ENCODE measurements at regions not wholly inside any gene's neighbourhood (a gene's known extent, or its start where the extent isn't known, plus 50 kb on each side); places are given as distances from the start of the nearest gene placed in this dataset.

DNA sequence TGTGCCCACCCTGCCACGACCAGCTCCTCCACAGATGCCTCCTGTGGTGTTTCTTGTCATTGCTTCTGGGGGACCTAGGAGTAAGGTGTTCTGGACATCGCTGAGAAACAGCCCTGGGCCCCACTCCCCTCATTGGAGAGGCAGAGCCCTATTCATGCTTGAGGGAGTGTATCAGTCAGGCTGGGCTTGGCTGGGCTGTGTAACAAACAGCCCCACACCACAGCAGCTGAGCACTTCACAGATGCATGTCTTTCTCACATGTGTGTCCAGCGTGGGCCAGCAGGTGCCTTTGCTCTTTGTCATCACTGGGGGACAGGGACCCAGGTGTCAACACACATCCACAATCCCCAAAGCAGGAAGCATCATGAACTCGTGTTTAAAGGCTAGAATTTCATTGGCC lies 65.1 kb upstream of the FBRSL1 start:
- TF ChIP-seq TAF1 (IDR thresholded peaks at IDR 0.05; ENCODE audit: borderline replicate concordance, insufficient read depth, low read length) (no peak), FOXP2 (optimal IDR thresholded peaks at IDR 0.05; ENCODE audit: borderline replicate concordance, extremely low read depth, extremely low read length, insufficient read depth) (no peak), SIN3A (IDR thresholded peaks at IDR 0.05; ENCODE audit: borderline replicate concordance, insufficient read depth, low read length) (no peak), POLR2AphosphoS5 (IDR thresholded peaks at IDR 0.05; ENCODE audit: low read depth, low read length) (no peak)
- TF ChIP-seq, protein P1, sequence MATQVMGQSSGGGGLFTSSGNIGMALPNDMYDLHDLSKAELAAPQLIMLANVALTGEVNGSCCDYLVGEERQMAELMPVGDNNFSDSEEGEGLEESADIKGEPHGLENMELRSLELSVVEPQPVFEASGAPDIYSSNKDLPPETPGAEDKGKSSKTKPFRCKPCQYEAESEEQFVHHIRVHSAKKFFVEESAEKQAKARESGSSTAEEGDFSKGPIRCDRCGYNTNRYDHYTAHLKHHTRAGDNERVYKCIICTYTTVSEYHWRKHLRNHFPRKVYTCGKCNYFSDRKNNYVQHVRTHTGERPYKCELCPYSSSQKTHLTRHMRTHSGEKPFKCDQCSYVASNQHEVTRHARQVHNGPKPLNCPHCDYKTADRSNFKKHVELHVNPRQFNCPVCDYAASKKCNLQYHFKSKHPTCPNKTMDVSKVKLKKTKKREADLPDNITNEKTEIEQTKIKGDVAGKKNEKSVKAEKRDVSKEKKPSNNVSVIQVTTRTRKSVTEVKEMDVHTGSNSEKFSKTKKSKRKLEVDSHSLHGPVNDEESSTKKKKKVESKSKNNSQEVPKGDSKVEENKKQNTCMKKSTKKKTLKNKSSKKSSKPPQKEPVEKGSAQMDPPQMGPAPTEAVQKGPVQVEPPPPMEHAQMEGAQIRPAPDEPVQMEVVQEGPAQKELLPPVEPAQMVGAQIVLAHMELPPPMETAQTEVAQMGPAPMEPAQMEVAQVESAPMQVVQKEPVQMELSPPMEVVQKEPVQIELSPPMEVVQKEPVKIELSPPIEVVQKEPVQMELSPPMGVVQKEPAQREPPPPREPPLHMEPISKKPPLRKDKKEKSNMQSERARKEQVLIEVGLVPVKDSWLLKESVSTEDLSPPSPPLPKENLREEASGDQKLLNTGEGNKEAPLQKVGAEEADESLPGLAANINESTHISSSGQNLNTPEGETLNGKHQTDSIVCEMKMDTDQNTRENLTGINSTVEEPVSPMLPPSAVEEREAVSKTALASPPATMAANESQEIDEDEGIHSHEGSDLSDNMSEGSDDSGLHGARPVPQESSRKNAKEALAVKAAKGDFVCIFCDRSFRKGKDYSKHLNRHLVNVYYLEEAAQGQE (IDR thresholded peaks at IDR 0.05; ENCODE audit: insufficient read depth in 1 of 2, low read depth in 2 of 2, low read length in 2 of 2) = no peak

DNA sequence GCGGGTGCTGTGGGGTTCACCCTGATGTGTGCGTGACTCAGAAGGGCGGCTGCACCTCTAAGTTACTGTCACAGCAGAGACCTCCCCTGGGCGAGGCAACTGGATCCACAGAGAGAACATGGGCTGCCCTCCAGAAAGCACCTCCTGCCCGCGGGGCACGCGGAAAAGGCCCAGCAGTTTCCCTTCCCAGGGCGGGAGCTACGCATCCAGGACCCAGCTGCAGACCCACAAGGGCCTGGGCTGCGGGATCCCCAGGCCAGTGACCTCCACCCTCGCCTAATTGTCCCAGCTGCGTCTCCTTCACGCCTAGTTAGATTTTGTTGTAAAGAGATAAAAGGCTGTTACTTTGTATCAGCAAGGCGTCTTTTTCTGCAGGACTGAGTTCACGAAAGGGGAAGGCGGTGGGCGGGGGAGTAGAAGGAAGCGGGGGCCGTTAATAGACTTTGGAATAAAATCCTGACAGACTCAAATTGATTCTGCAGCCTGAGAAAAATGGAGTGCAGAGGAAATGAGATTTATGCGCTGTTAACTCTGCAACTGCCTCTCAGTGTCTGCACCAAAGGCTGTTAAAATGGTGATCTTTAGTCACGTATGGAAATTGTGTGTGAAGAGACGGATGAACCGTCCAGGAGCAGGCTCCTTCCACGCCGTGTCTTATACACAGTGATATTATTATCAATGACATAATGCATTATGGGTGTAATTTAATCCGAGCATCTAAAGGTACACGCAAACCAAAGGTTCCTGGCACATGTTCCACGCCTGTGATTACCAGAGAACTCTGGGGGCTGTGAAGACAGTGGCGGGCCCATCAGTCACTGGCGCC lies 65.9 kb upstream of the FBRSL1 start:
- TF ChIP-seq SIN3A (IDR thresholded peaks at IDR 0.05; ENCODE audit: borderline replicate concordance, insufficient read depth, low read length) (no peak), POLR2AphosphoS5 (IDR thresholded peaks at IDR 0.05; ENCODE audit: low read depth, low read length) (no peak), FOXP2 (optimal IDR thresholded peaks at IDR 0.05; ENCODE audit: borderline replicate concordance, extremely low read depth, extremely low read length, insufficient read depth) (no peak), TAF1 (IDR thresholded peaks at IDR 0.05; ENCODE audit: borderline replicate concordance, insufficient read depth, low read length) (no peak)
- TF ChIP-seq, protein P1 (IDR thresholded peaks at IDR 0.05; ENCODE audit: insufficient read depth in 1 of 2, low read depth in 2 of 2, low read length in 2 of 2) = no peak

DNA sequence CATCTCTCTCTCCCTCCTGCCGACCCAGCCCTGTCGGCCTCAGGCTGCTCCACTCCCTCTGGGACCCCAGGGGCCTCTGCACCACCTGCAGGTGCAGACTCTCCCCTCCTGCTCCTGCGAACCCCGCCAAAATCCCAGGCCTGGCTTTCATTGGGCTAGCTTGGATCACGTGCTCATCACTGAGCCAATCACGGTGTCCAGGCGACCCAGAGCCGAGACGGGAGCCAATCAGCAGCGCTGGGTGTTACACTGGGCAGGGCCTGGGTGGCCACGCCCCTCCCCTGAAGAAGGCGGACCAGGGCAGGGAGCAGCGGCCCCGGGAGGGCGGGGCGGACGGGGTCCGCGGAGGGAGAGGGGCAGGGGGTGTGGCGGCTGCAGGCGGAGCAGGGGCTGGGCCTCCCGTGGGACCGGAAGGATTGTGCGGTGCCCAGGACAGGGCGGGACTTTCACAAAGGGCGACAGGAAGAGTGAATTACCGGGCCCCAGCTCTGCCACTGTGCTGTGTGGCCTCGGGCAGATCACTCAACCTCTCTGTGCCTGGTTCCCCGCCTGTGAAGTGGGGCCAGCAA lies 66.6 kb upstream of the FBRSL1 start:
- TF ChIP-seq POLR2AphosphoS5 (IDR thresholded peaks at IDR 0.05; ENCODE audit: low read depth, low read length) (no peak), TAF1 (IDR thresholded peaks at IDR 0.05; ENCODE audit: borderline replicate concordance, insufficient read depth, low read length) (no peak), SIN3A (IDR thresholded peaks at IDR 0.05; ENCODE audit: borderline replicate concordance, insufficient read depth, low read length) (no peak), FOXP2 (optimal IDR thresholded peaks at IDR 0.05; ENCODE audit: borderline replicate concordance, extremely low read depth, extremely low read length, insufficient read depth) (no peak)
- TF ChIP-seq, protein P1 (IDR thresholded peaks at IDR 0.05; ENCODE audit: insufficient read depth in 1 of 2, low read depth in 2 of 2, low read length in 2 of 2) = no peak

DNA sequence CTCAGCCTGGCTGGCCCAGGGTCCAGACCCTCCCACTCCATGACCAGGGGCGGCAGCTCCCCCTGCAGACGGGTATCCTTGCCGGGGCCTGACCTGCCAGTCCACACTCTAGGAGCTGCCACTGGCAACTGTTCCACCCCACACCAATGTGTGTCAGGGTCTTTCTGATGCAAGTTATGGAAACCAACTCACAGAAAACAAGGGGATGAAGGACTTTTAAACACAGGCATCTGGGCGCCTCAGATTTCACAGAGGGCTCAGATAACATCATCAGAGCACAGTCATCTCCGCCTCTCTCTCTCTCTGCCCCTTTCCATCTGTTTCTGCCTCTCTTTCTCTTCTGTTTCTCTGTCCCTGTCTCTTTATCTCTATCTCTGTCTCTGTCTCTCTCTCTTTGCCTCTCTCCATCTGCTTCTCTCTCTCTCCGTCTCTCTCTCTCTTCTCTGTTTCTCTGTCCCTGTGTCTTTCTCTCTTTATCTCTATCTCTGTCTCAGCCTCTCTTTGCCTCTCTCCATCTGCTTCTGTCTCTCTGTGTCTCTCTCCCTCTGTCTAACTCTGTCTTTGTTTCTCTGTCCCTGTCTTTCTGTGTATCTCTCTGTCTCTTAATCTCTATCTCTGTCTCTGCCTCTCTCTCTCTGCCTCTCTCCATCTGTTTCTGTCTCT lies 67.4 kb upstream of the FBRSL1 start:
- TF ChIP-seq POLR2AphosphoS5 (IDR thresholded peaks at IDR 0.05; ENCODE audit: low read depth, low read length) = no peak
- no peak for TF ChIP-seq SIN3A (IDR thresholded peaks at IDR 0.05; ENCODE audit: borderline replicate concordance, insufficient read depth, low read length)
- no peak for TF ChIP-seq FOXP2 (optimal IDR thresholded peaks at IDR 0.05; ENCODE audit: borderline replicate concordance, extremely low read depth, extremely low read length, insufficient read depth)
- TF ChIP-seq, protein P1 (IDR thresholded peaks at IDR 0.05; ENCODE audit: insufficient read depth in 1 of 2, low read depth in 2 of 2, low read length in 2 of 2) = no peak
- no peak for TF ChIP-seq TAF1 (IDR thresholded peaks at IDR 0.05; ENCODE audit: borderline replicate concordance, insufficient read depth, low read length)
